ENCODE measurements at regions not wholly inside any gene's neighbourhood (a gene's known extent, or its start where the extent isn't known, plus 50 kb on each side); places are given as distances from the start of the nearest gene placed in this dataset.

DNA sequence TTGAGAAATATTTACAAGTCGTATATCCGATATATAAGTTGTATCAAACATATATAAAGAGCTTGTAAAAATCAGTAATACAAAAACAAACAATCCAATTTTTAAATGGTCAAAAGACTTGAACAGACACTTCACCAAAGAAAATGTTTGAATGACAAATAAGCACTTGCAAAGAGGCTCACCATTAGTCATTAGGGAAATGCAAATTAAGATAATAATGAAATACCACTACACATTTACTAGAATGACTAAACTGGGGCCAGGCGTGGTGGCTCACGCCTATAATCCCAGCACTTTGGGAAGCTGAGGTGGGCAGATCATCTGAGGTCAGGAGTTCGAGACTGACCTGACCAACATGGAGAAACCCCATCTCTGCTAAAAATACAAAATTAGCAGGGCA lies 134.6 kb upstream of the HAND1 start:
- TF ChIP-seq, protein P1, sequence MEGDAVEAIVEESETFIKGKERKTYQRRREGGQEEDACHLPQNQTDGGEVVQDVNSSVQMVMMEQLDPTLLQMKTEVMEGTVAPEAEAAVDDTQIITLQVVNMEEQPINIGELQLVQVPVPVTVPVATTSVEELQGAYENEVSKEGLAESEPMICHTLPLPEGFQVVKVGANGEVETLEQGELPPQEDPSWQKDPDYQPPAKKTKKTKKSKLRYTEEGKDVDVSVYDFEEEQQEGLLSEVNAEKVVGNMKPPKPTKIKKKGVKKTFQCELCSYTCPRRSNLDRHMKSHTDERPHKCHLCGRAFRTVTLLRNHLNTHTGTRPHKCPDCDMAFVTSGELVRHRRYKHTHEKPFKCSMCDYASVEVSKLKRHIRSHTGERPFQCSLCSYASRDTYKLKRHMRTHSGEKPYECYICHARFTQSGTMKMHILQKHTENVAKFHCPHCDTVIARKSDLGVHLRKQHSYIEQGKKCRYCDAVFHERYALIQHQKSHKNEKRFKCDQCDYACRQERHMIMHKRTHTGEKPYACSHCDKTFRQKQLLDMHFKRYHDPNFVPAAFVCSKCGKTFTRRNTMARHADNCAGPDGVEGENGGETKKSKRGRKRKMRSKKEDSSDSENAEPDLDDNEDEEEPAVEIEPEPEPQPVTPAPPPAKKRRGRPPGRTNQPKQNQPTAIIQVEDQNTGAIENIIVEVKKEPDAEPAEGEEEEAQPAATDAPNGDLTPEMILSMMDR (IDR thresholded peaks at IDR 0.05): no peak
- no peak for TF ChIP-seq POLR2AphosphoS5 (IDR thresholded peaks at IDR 0.05; ENCODE audit: low read depth, low read length)
- no peak for TF ChIP-seq REST (IDR thresholded peaks at IDR 0.05; ENCODE audit: insufficient read depth in 1 of 2, low read depth in 2 of 2, low read length in 1 of 2)
- no peak for TF ChIP-seq SIN3A (IDR thresholded peaks at IDR 0.05; ENCODE audit: borderline replicate concordance, insufficient read depth, low read depth, low read length)
